ENCODE measurements at regions not wholly inside any gene's neighbourhood (a gene's known extent, or its start where the extent isn't known, plus 50 kb on each side); places are given as distances from the start of the nearest gene placed in this dataset.

GRCh38 chr13:58782736-58783135 lies 1151.2 kb downstream of the PCDH17 start:
- no peaks in the 10 kb centered on the region for H3K79me2 ChIP-seq (ENCODE audit: control insufficient read depth, insufficient read depth, low read length, unreplicated experiment)
- H3K27ac ChIP-seq (ENCODE audit: low read depth, low read length): no peak overlapping the region
- H3K4me3 ChIP-seq (ENCODE audit: low read depth, low read length): no peak overlapping the region
- H3K4me1 ChIP-seq (ENCODE audit: control insufficient read depth, insufficient read depth, low read length, unreplicated experiment): no peaks in the 10 kb centered on the region
- H3K27me3 ChIP-seq (ENCODE audit: insufficient read depth, low read length): no peaks in the 10 kb centered on the region
- H3K36me3 ChIP-seq (ENCODE audit: insufficient read depth, low read length): no peaks in the 10 kb centered on the region
- no peak overlapping the region for H2AFZ ChIP-seq (ENCODE audit: low read length, unreplicated experiment)

- Histone ChIP-seq H3K27ac (ENCODE audit: low read depth, low read length) (no peak overlapping the region), H3K79me2 (ENCODE audit: control insufficient read depth, insufficient read depth, low read length, unreplicated experiment) (no peaks in the 10 kb centered on the region), H3K4me3 (ENCODE audit: low read depth, low read length) (no peak overlapping the region), H3K36me3 (ENCODE audit: insufficient read depth, low read length) (no peaks in the 10 kb centered on the region), H3K4me1 (ENCODE audit: control insufficient read depth, insufficient read depth, low read length, unreplicated experiment) (no peaks in the 10 kb centered on the region), H2AFZ (ENCODE audit: low read length, unreplicated experiment) (no peak overlapping the region), H3K27me3 (ENCODE audit: insufficient read depth, low read length) (no peaks in the 10 kb centered on the region)
Observed at GRCh38 chr13:58792854-58793253, 1161.3 kb downstream of the PCDH17 start.

GRCh38 chr13:58795715-58796114 lies 1164.2 kb downstream of the PCDH17 start:
- Histone ChIP-seq H2AFZ (ENCODE audit: low read length, unreplicated experiment) (no peak overlapping the region), H3K4me3 (ENCODE audit: low read depth, low read length) (no peak overlapping the region), H3K27me3 (ENCODE audit: insufficient read depth, low read length) (no peaks in the 10 kb centered on the region), H3K4me1 (ENCODE audit: control insufficient read depth, insufficient read depth, low read length, unreplicated experiment) (no peaks in the 10 kb centered on the region), H3K27ac (ENCODE audit: low read depth, low read length) (no peak overlapping the region), H3K79me2 (ENCODE audit: control insufficient read depth, insufficient read depth, low read length, unreplicated experiment) (no peaks in the 10 kb centered on the region), H3K36me3 (ENCODE audit: insufficient read depth, low read length) (no peaks in the 10 kb centered on the region)

GRCh38 chr13:58804832-58805231 lies 1173.3 kb downstream of the PCDH17 start:
- H3K36me3 ChIP-seq (ENCODE audit: insufficient read depth, low read length): no peaks in the 10 kb centered on the region
- H3K27me3 ChIP-seq (ENCODE audit: insufficient read depth, low read length): no peaks in the 10 kb centered on the region
- no peaks in the 10 kb centered on the region for H3K4me1 ChIP-seq (ENCODE audit: control insufficient read depth, insufficient read depth, low read length, unreplicated experiment)
- H3K79me2 ChIP-seq (ENCODE audit: control insufficient read depth, insufficient read depth, low read length, unreplicated experiment): no peaks in the 10 kb centered on the region
- no peak overlapping the region for H3K4me3 ChIP-seq (ENCODE audit: low read depth, low read length)
- no peak overlapping the region for H2AFZ ChIP-seq (ENCODE audit: low read length, unreplicated experiment)
- H3K27ac ChIP-seq (ENCODE audit: low read depth, low read length): no peak overlapping the region

GRCh38 chr13:58806401-58806800 lies 1174.9 kb downstream of the PCDH17 start:
- no peaks in the 10 kb centered on the region for H3K4me1 ChIP-seq (ENCODE audit: control insufficient read depth, insufficient read depth, low read length, unreplicated experiment)

GRCh38 chr13:58823701-58824100 lies 1192.2 kb downstream of the PCDH17 start:
- H3K27me3 ChIP-seq (ENCODE audit: insufficient read depth, low read length): no peaks in the 10 kb centered on the region
- no peaks in the 10 kb centered on the region for H3K36me3 ChIP-seq (ENCODE audit: insufficient read depth, low read length)

More at GRCh38 chr13:58806401-58806800, 1174.9 kb downstream of the PCDH17 start:
- H3K27me3 ChIP-seq (ENCODE audit: insufficient read depth, low read length): no peaks in the 10 kb centered on the region
- H3K36me3 ChIP-seq (ENCODE audit: insufficient read depth, low read length): no peaks in the 10 kb centered on the region
- H3K27ac ChIP-seq (ENCODE audit: low read depth, low read length): no peak overlapping the region
- H2AFZ ChIP-seq (ENCODE audit: low read length, unreplicated experiment): no peak overlapping the region
- no peak overlapping the region for H3K4me3 ChIP-seq (ENCODE audit: low read depth, low read length)
- H3K79me2 ChIP-seq (ENCODE audit: control insufficient read depth, insufficient read depth, low read length, unreplicated experiment): no peaks in the 10 kb centered on the region

GRCh38 chr13:58827904-58828303 lies 1196.4 kb downstream of the PCDH17 start:
- Histone ChIP-seq H3K79me2 (ENCODE audit: control insufficient read depth, insufficient read depth, low read length, unreplicated experiment) (no peaks in the 10 kb centered on the region), H3K4me3 (ENCODE audit: low read depth, low read length) (no peak overlapping the region), H3K4me1 (ENCODE audit: control insufficient read depth, insufficient read depth, low read length, unreplicated experiment) (no peaks in the 10 kb centered on the region), H3K27me3 (ENCODE audit: insufficient read depth, low read length) (no peaks in the 10 kb centered on the region), H3K27ac (ENCODE audit: low read depth, low read length) (no peak overlapping the region), H2AFZ (ENCODE audit: low read length, unreplicated experiment) (no peak overlapping the region), H3K36me3 (ENCODE audit: insufficient read depth, low read length) (no peaks in the 10 kb centered on the region)

More at GRCh38 chr13:58823701-58824100, 1192.2 kb downstream of the PCDH17 start:
- Histone ChIP-seq H3K27ac (ENCODE audit: low read depth, low read length) (no peak overlapping the region), H3K79me2 (ENCODE audit: control insufficient read depth, insufficient read depth, low read length, unreplicated experiment) (no peaks in the 10 kb centered on the region), H3K4me3 (ENCODE audit: low read depth, low read length) (no peak overlapping the region), H3K4me1 (ENCODE audit: control insufficient read depth, insufficient read depth, low read length, unreplicated experiment) (no peaks in the 10 kb centered on the region), H2AFZ (ENCODE audit: low read length, unreplicated experiment) (no peak overlapping the region)

GRCh38 chr13:58830841-58831240 lies 1199.3 kb downstream of the PCDH17 start:
- no peaks in the 10 kb centered on the region for H3K36me3 ChIP-seq (ENCODE audit: insufficient read depth, low read length)
- H3K79me2 ChIP-seq (ENCODE audit: control insufficient read depth, insufficient read depth, low read length, unreplicated experiment): no peaks in the 10 kb centered on the region
- no peaks in the 10 kb centered on the region for H3K27me3 ChIP-seq (ENCODE audit: insufficient read depth, low read length)
- H3K4me1 ChIP-seq (ENCODE audit: control insufficient read depth, insufficient read depth, low read length, unreplicated experiment): no peaks in the 10 kb centered on the region
- H2AFZ ChIP-seq (ENCODE audit: low read length, unreplicated experiment): no peak overlapping the region
- H3K4me3 ChIP-seq (ENCODE audit: low read depth, low read length): no peak overlapping the region
- H3K27ac ChIP-seq (ENCODE audit: low read depth, low read length): no peak overlapping the region

GRCh38 chr13:58838615-58839014 lies 1207.1 kb downstream of the PCDH17 start:
- Histone ChIP-seq H3K27ac (ENCODE audit: low read depth, low read length) (no peak overlapping the region), H2AFZ (ENCODE audit: low read length, unreplicated experiment) (no peak overlapping the region), H3K27me3 (ENCODE audit: insufficient read depth, low read length) (no peaks in the 10 kb centered on the region), H3K4me3 (ENCODE audit: low read depth, low read length) (no peak overlapping the region), H3K4me1 (ENCODE audit: control insufficient read depth, insufficient read depth, low read length, unreplicated experiment) (no peaks in the 10 kb centered on the region), H3K36me3 (ENCODE audit: insufficient read depth, low read length) (no peaks in the 10 kb centered on the region), H3K79me2 (ENCODE audit: control insufficient read depth, insufficient read depth, low read length, unreplicated experiment) (no peaks in the 10 kb centered on the region)

GRCh38 chr13:58843071-58843470 lies 1211.5 kb downstream of the PCDH17 start:
- no peaks in the 10 kb centered on the region for H3K27me3 ChIP-seq (ENCODE audit: insufficient read depth, low read length)
- H3K4me1 ChIP-seq (ENCODE audit: control insufficient read depth, insufficient read depth, low read length, unreplicated experiment): no peaks in the 10 kb centered on the region
- no peaks in the 10 kb centered on the region for H3K79me2 ChIP-seq (ENCODE audit: control insufficient read depth, insufficient read depth, low read length, unreplicated experiment)
- H3K4me3 ChIP-seq (ENCODE audit: low read depth, low read length): no peak overlapping the region
- H2AFZ ChIP-seq (ENCODE audit: low read length, unreplicated experiment): no peak overlapping the region
- H3K27ac ChIP-seq (ENCODE audit: low read depth, low read length): no peak overlapping the region
- H3K36me3 ChIP-seq (ENCODE audit: insufficient read depth, low read length): no peaks in the 10 kb centered on the region

GRCh38 chr13:58843567-58843966 lies 1212.0 kb downstream of the PCDH17 start:
- Histone ChIP-seq H3K4me1 (ENCODE audit: control insufficient read depth, insufficient read depth, low read length, unreplicated experiment) (no peaks in the 10 kb centered on the region), H3K36me3 (ENCODE audit: insufficient read depth, low read length) (no peaks in the 10 kb centered on the region), H2AFZ (ENCODE audit: low read length, unreplicated experiment) (no peak overlapping the region), H3K79me2 (ENCODE audit: control insufficient read depth, insufficient read depth, low read length, unreplicated experiment) (no peaks in the 10 kb centered on the region), H3K27me3 (ENCODE audit: insufficient read depth, low read length) (no peaks in the 10 kb centered on the region), H3K4me3 (ENCODE audit: low read depth, low read length) (no peak overlapping the region), H3K27ac (ENCODE audit: low read depth, low read length) (no peak overlapping the region)
